Osteoblast (primary cell): ENCODE measurements at regions not wholly inside any gene's neighbourhood (a gene's known extent, or its start where the extent isn't known, plus 50 kb on each side); places are given as distances from the start of the nearest gene placed in this dataset.

ENCODE experiments used
- DNase-seq: peaks from one replicate; pipeline ENCODE4 v3.0.0; 2011; ENCODE audit warnings: low spot score, mixed read lengths; ENCODE audit not compliant: insufficient read length; ENCODE audit errors: missing footprints
- H2AFZ ChIP-seq: 2 replicates; pipeline ENCODE4 v1.6.0; 2011; ENCODE audit warnings: mild to moderate bottlenecking, low read length
- H3K27ac ChIP-seq: 2 replicates; pipeline ENCODE4 v1.5.1; 2011; ENCODE audit warnings: mild to moderate bottlenecking, low read depth, low read length, moderate library complexity
- H3K27me3 ChIP-seq: 2 replicates; pipeline ENCODE4 v1.6.0; 2012; ENCODE audit warnings: mild to moderate bottlenecking, control low read depth, inconsistent platforms, low read length, moderate library complexity; ENCODE audit not compliant: insufficient read depth
- H3K36me3 ChIP-seq: 2 replicates; pipeline ENCODE4 v1.5.1; 2011; ENCODE audit warnings: mild to moderate bottlenecking, low read length, control low read depth, moderate library complexity; ENCODE audit not compliant: insufficient read depth
- H3K4me1 ChIP-seq: 2 replicates; pipeline ENCODE4 v1.5.1; 2011; ENCODE audit warnings: mild to moderate bottlenecking, low read length, control low read depth, moderate library complexity; ENCODE audit not compliant: insufficient read depth
- H3K4me2 ChIP-seq: 2 replicates; pipeline ENCODE4 v1.6.0; 2011; ENCODE audit warnings: mild to moderate bottlenecking, low read length; ENCODE audit not compliant: insufficient read depth
- H3K4me3 ChIP-seq: fragments of 200-600 bp; sonication (generic); 3 replicates; pipeline ENCODE4 v1.5.1; 2012; ENCODE audit warnings: mild to moderate bottlenecking, low read length, inconsistent platforms; ENCODE audit not compliant: insufficient read depth
- H3K79me2 ChIP-seq: 2 replicates; pipeline ENCODE4 v1.6.0; 2012; ENCODE audit warnings: mild to moderate bottlenecking, low read length, control low read depth, inconsistent platforms; ENCODE audit not compliant: insufficient read depth
- H3K9me3 ChIP-seq: 2 replicates; pipeline ENCODE4 v1.5.1; 2011; ENCODE audit warnings: low read depth, low read length, control low read depth
- H4K20me1 ChIP-seq: 2 replicates; pipeline ENCODE4 v1.6.0; 2012; ENCODE audit warnings: mild to moderate bottlenecking, low read length, control low read depth; ENCODE audit not compliant: insufficient read depth
- CTCF ChIP-seq: IDR thresholded peaks from 2 replicates; pipeline ENCODE4 v1.5.1; 2011; ENCODE audit warnings: mild to moderate bottlenecking, low read depth, low read length, moderate library complexity; ENCODE audit errors: extremely low read depth

DNA sequence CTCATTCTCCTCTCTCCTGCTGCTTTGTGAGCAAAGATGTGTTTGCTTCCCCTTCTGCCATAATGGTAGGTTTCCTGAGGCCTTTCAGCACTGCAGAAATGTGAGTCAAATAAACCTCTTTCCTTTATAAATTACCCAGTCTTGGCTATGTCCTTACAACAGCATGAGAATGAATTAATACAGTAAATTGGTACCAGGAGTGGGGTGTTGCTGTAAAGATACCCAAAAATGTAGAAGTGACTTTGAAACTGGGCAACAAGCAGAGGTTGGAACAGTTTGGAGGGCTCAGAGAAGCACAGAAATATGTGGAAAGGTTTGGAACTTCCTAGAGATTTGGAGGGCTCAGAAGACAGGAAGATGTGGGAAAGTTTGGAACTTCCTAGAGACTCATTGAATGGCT is 388.7 kb upstream of the GHITM start:
- Histone ChIP-seq H4K20me1 (no peaks in the 10 kb centered on the region), H3K79me2 (no peaks in the 10 kb centered on the region), H2AFZ (no peak overlapping the region), H3K9me3 (peaks cover 7% of the 10 kb centered on the region), H3K27ac (no peak overlapping the region), H3K27me3 (no peaks in the 10 kb centered on the region), H3K4me2 (no peak overlapping the region), H3K4me1 (no peaks in the 10 kb centered on the region), H3K4me3 (no peak overlapping the region), H3K36me3 (no peaks in the 10 kb centered on the region)
- TF ChIP-seq CTCF, result no peak
- no peak for DNase-seq

GRCh38 chr10:83753490-83753889 is 385.8 kb upstream of the GHITM start:
- no peak overlapping the region for H3K27ac ChIP-seq
- no peak overlapping the region for H2AFZ ChIP-seq
- peaks cover 7% of the 10 kb centered on the region for H3K9me3 ChIP-seq
- H3K4me2 ChIP-seq, result no peak overlapping the region
- no peak overlapping the region for H3K4me3 ChIP-seq
- no peak for TF ChIP-seq CTCF
- H3K79me2 ChIP-seq, result no peaks in the 10 kb centered on the region
- DNase-seq, result no peak
- no peaks in the 10 kb centered on the region for H3K27me3 ChIP-seq
- H3K4me1 ChIP-seq, result no peaks in the 10 kb centered on the region
- no peaks in the 10 kb centered on the region for H4K20me1 ChIP-seq
- no peaks in the 10 kb centered on the region for H3K36me3 ChIP-seq

DNA sequence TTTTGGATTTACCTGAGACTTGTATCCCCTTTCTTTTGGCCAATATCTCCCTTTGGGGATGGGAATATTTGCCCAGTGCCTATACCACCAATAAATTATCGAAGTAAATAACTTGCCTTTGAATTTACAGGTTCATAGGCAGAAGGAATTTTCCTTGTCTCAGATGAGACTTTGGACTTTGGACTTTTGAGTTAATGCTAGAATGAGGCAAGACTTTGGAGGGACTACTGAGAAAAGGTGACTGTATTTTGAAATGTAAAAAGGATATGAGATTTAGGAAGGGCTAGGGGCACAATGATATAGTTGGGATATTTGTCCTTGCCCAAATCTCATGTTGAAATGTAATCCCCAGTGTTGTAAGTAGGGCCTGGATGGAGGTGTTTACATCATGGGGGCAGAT is 384.5 kb upstream of the GHITM start:
- Histone ChIP-seq H3K4me1 (no peaks in the 10 kb centered on the region), H3K4me2 (no peak overlapping the region), H3K27me3 (no peaks in the 10 kb centered on the region), H3K36me3 (no peaks in the 10 kb centered on the region), H3K4me3 (no peak overlapping the region), H3K27ac (no peak overlapping the region), H3K9me3 (peaks cover 4% of the 10 kb centered on the region), H2AFZ (no peak overlapping the region), H4K20me1 (no peaks in the 10 kb centered on the region), H3K79me2 (no peaks in the 10 kb centered on the region)
- no peak for TF ChIP-seq CTCF
- DNase-seq, result no peak

DNA sequence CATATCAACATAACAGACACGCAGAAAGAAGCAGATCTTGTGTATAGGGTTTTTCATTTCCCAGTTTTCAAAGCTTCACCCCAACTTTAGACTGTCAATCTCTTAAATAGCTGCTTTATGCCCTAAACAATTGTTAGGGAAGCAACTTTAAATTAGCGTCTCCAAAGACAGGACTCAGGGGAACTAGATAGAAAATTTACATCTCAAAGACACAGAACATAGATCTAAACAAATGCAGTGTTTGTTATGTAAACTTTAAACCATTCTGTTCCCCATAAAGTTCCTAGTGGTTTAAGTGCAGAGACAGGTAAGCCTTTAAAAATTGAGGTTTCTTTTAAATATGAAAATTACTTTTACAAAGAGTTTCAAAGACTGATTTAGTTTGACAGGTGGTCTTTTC is 379.2 kb upstream of the GHITM start:
- no peaks in the 10 kb centered on the region for H3K4me1 ChIP-seq
- H3K9me3 ChIP-seq, result no peaks in the 10 kb centered on the region
- TF ChIP-seq CTCF, result no peak
- H4K20me1 ChIP-seq, result no peaks in the 10 kb centered on the region
- no peak overlapping the region for H3K4me3 ChIP-seq
- no peak overlapping the region for H3K27ac ChIP-seq
- H3K79me2 ChIP-seq, result no peaks in the 10 kb centered on the region
- H3K27me3 ChIP-seq, result no peaks in the 10 kb centered on the region
- H3K4me2 ChIP-seq, result no peak overlapping the region
- DNase-seq, result no peak
- H3K36me3 ChIP-seq, result no peaks in the 10 kb centered on the region
- no peak overlapping the region for H2AFZ ChIP-seq
